Stimulated activated CD4-positive, alpha-beta T cell treated with anti-CD3 and anti-CD28 coated beads, Interleukin-15, amount 100 ng/mL, for 1 hour (primary cell): ENCODE measurements at regions not wholly inside any gene's neighbourhood (a gene's known extent, or its start where the extent isn't known, plus 50 kb on each side); places are given as distances from the start of the nearest gene placed in this dataset.

Experiments
- DNase-seq, 2 donors: peaks; one replicate each; pipeline ENCODE4 v3.0.0-alpha.2; 2020; ENCODE audit warnings: low read depth in 1 of 2, low spot score in 1 of 2

- no peak for DNase-seq
Observed at GRCh38 chr6:156068881-156069280, 613.2 kb upstream of the NOX3 start.

- DNase-seq = no peak
Observed at GRCh38 chr6:156065849-156066248, 610.2 kb upstream of the NOX3 start.

- DNase-seq = no peak
Observed at GRCh38 chr6:156062091-156062563, 606.5 kb upstream of the NOX3 start.

- no peak for DNase-seq
Observed at GRCh38 chr6:156061465-156061864, 605.8 kb upstream of the NOX3 start.

- no peak for DNase-seq
Observed at GRCh38 chr6:156060013-156060412, 604.4 kb upstream of the NOX3 start.

GRCh38 chr6:156058356-156058755 is 602.7 kb upstream of the NOX3 start:
- no peak for DNase-seq

- DNase-seq = no peak
Observed at GRCh38 chr6:156057869-156058268, 602.2 kb upstream of the NOX3 start.

GRCh38 chr6:156056085-156056484 is 600.4 kb upstream of the NOX3 start:
- DNase-seq = no peak

- no peak for DNase-seq
Observed at GRCh38 chr6:156053626-156054025, 598.0 kb upstream of the NOX3 start.

- DNase-seq = no peak
Observed at GRCh38 chr6:156046841-156047449, 591.3 kb upstream of the NOX3 start.

GRCh38 chr6:156046268-156046665 is 590.6 kb upstream of the NOX3 start:
- DNase-seq = no peak

GRCh38 chr6:156045401-156046267 is 590.0 kb upstream of the NOX3 start:
- no peak for DNase-seq

- DNase-seq = no peak
Observed at GRCh38 chr6:156033598-156033997, 578.0 kb upstream of the NOX3 start.

GRCh38 chr6:156031516-156031915 is 575.9 kb upstream of the NOX3 start:
- no peak for DNase-seq

GRCh38 chr6:156030053-156030452 is 574.4 kb upstream of the NOX3 start:
- no peak for DNase-seq

- DNase-seq = no peak
Observed at GRCh38 chr6:156029286-156029985, 573.8 kb upstream of the NOX3 start.

- no peak for DNase-seq
Observed at GRCh38 chr6:156028335-156029131, 572.9 kb upstream of the NOX3 start.

GRCh38 chr6:156027248-156027626 is 571.6 kb upstream of the NOX3 start:
- no peak for DNase-seq

- no peak for DNase-seq
Observed at GRCh38 chr6:156026486-156027247, 571.0 kb upstream of the NOX3 start.

- no peak for DNase-seq
Observed at GRCh38 chr6:156024339-156024738, 568.7 kb upstream of the NOX3 start.
